HG03439 (cell line): ENCODE measurements at regions not wholly inside any gene's neighbourhood (a gene's known extent, or its start where the extent isn't known, plus 50 kb on each side); places are given as distances from the start of the nearest gene placed in this dataset.

Source experiments
- ATAC-seq: cut with Tn5 transposase; IDR thresholded peaks from one replicate; pipeline ENCODE4 v1.9.1; 2021; ENCODE audit warnings: mild to moderate bottlenecking, moderate library complexity; ENCODE audit not compliant: unreplicated experiment

DNA sequence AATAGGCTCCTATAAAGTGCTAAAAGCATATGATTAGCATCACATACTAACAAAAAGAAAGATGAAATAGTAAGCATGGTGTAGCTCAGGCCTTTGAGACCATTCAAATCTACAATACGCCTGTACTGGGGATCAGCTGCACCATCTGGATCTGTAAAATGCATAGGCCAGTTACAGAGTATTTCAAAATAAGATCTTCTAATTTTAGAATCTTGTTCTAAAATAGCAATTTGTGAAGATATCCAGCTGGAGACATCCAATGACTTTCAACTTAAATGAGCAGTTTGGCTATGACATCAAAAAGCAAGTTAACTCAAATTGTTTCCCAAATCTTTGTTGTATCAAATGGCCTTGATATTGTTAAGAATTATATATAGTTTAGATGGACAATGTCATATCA is 386.3 kb downstream of the MRPS30 start:
- no peak for ATAC-seq
